Activated CD8-positive, alpha-beta T cell treated with anti-CD3 and anti-CD28 coated beads for 36 hours (primary cell): ENCODE measurements at regions not wholly inside any gene's neighbourhood (a gene's known extent, or its start where the extent isn't known, plus 50 kb on each side); places are given as distances from the start of the nearest gene placed in this dataset.

Experiments
- ATAC-seq: fragments of 200-7000 bp; cut with Tn5 transposase; one replicate; pipeline ENCODE4 v1.10.0; 2021; ENCODE audit warnings: mild to moderate bottlenecking, moderate library complexity
- CTCF ChIA-PET: fragments of 350-600 bp; sonication (Branson Sonifier 250); formaldehyde crosslinking; loops from one replicate; lab custom pipeline; 2021; ENCODE audit warnings: antibody characterized with exemption; lab: Charles Lee
- POLR2A ChIA-PET: fragments of 350-600 bp; sonication (Branson Sonifier 250); formaldehyde crosslinking; loops from one replicate; lab custom pipeline; 2021; ENCODE audit warnings: antibody characterized with exemption; lab: Charles Lee
- DNase-seq: peaks from one replicate; pipeline ENCODE4 v3.0.0-alpha.2; 2020
- H3K27ac Mint-ChIP-seq: one replicate; pipeline ENCODE4 v1.8.0; 2021; ENCODE audit warnings: mild to moderate bottlenecking, mixed read lengths
- H3K27me3 Mint-ChIP-seq: one replicate; pipeline ENCODE4 v1.8.0; 2021; ENCODE audit warnings: mixed read lengths
- H3K36me3 Mint-ChIP-seq: one replicate; pipeline ENCODE4 v1.8.0; 2021; ENCODE audit warnings: low read depth, mixed read lengths
- H3K4me1 Mint-ChIP-seq: one replicate; pipeline ENCODE4 v1.8.0; 2021; ENCODE audit warnings: low read depth, mixed read lengths
- H3K4me3 Mint-ChIP-seq: one replicate; pipeline ENCODE4 v1.8.0; 2021; ENCODE audit warnings: mild to moderate bottlenecking, moderate library complexity, mixed read lengths
- H3K9me3 Mint-ChIP-seq: one replicate; pipeline ENCODE4 v1.8.0; 2021; ENCODE audit warnings: mixed read lengths
- intact Hi-C: fragments of 100-400 bp; cut with micrococcal nuclease; formaldehyde crosslinking; loops from one replicate; pipeline ENCODE4 v1.10.0; 2022
- TF ChIP-seq, protein P1 (sequence below): fragments of 200-600 bp; IDR thresholded peaks from one replicate; pipeline ENCODE4 v1.8.0; 2022; ENCODE audit warnings: antibody characterized with exemption, mild to moderate bottlenecking

DNA sequence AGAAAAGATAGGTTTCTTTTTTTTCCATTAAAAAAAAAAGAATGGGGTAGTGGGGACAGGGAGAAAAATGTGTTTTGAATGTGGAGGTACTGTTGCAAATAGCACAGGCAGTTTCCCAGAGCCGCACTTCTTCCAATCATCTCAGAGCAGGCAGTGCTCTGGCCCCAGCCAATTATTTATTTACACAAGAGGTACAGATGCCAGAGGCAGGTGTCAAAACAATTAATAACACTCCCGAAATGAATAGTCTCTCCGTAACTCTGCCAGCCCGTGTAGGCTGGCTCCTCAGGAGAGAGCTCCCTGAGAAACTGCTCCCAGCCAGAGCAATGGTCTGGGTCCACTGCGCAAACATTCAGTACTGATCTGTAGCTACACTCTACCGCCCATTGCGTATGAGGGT is 130.8 kb upstream of the IL1RAPL2 start:
- H3K4me3 Mint-ChIP-seq, result no peak overlapping the region

DNA sequence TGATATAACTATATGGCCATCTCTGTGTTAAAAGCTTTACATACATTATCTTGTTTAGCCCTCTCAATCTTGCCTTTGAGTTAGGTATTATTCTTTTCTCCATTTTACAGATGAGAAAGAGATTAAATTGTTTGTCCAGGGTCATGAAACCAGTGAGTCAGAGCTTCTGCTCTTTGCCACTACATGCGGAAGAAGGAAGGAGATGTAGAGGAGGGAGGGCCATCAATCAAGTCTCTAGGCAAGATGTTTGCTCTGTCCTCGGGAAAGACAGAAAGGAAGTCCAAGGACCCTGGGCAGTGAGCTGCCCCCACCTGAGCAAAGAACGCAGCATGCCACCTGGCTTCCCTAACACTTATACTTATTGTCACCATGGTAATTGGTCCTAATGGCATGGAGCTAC is 133.7 kb upstream of the IL1RAPL2 start:
- TF ChIP-seq, protein P1, sequence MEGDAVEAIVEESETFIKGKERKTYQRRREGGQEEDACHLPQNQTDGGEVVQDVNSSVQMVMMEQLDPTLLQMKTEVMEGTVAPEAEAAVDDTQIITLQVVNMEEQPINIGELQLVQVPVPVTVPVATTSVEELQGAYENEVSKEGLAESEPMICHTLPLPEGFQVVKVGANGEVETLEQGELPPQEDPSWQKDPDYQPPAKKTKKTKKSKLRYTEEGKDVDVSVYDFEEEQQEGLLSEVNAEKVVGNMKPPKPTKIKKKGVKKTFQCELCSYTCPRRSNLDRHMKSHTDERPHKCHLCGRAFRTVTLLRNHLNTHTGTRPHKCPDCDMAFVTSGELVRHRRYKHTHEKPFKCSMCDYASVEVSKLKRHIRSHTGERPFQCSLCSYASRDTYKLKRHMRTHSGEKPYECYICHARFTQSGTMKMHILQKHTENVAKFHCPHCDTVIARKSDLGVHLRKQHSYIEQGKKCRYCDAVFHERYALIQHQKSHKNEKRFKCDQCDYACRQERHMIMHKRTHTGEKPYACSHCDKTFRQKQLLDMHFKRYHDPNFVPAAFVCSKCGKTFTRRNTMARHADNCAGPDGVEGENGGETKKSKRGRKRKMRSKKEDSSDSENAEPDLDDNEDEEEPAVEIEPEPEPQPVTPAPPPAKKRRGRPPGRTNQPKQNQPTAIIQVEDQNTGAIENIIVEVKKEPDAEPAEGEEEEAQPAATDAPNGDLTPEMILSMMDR, result no peak
- DNase-seq, result no peak
- Mint-ChIP-seq H3K36me3 (no peaks in the 10 kb centered on the region), H3K27me3 (no peaks in the 10 kb centered on the region), H3K9me3 (no peaks in the 10 kb centered on the region), H3K27ac (no peak overlapping the region), H3K4me3 (no peak overlapping the region), H3K4me1 (no peaks in the 10 kb centered on the region)
- ATAC-seq, result no peak
- ChIA-PET CTCF (no interaction called here), POLR2A (no interaction called here)
- intact Hi-C loops, result no loop called here

More for the DNA sequence above, 130.8 kb upstream of the IL1RAPL2 start:
- DNase-seq (no peak), ATAC-seq (no peak)
- Mint-ChIP-seq H3K4me1 (no peaks in the 10 kb centered on the region), H3K27ac (no peak overlapping the region), H3K36me3 (no peaks in the 10 kb centered on the region), H3K9me3 (no peaks in the 10 kb centered on the region), H3K27me3 (no peaks in the 10 kb centered on the region)
- TF ChIP-seq, protein P1, result no peak
- POLR2A ChIA-PET, result interaction anchor here (0.6 kb wide), 1 partner anchor 330 kb away, joined by 3 read pairs; no protein-coding TSS in a partner anchor
- CTCF ChIA-PET, result no interaction called here
- intact Hi-C loops, result no loop called here

- TF ChIP-seq, protein P1, result no peak
- DNase-seq (no peak), ATAC-seq (no peak)
- CTCF ChIA-PET, result no interaction called here
- Mint-ChIP-seq H3K27me3 (no peaks in the 10 kb centered on the region), H3K4me1 (no peaks in the 10 kb centered on the region), H3K4me3 (no peak overlapping the region), H3K36me3 (no peaks in the 10 kb centered on the region), H3K27ac (no peak overlapping the region), H3K9me3 (no peaks in the 10 kb centered on the region)
- POLR2A ChIA-PET, result no interaction called here
- intact Hi-C loops, result no loop called here
Observed at GRCh38 chrX:104430742-104431119, 135.3 kb upstream of the IL1RAPL2 start.

DNA sequence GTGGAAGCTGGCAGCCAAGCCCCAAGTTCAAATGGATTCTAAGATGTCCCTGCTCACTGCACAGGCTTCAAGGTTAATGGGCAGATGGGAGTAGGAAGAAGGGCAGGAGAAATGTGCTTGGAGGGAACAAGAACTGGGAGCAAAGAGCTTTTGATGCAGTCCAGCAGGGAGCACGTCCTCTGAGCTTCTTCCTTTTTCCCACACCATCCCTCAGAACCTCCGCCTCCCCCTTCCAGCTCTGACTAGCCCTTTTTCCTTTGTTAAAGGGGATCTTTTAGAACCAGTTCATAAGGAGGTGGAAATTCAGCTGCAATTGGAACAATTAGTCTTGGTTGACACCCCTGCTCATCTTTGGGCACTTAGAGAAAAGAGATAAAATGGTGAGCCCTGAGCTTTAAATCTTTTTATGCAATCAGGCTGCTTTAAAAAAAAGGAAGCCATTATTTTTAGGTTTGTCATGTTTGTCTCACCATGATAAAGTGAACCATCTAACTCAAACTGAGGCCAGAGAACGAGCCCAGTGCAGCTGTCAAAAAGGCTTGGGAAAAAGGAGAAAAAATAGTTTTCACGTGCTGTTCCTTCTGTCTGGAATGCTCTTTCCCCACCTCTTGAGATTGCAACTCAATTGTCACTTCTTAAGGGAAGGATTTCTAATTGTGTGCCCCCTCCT is 135.8 kb upstream of the IL1RAPL2 start:
- H3K27me3 Mint-ChIP-seq, result no peaks in the 10 kb centered on the region
- no peak for DNase-seq
- H3K36me3 Mint-ChIP-seq, result no peaks in the 10 kb centered on the region
- H3K9me3 Mint-ChIP-seq, result no peaks in the 10 kb centered on the region
- no peak for ATAC-seq
- ChIA-PET CTCF (no interaction called here), POLR2A (no interaction called here)
- intact Hi-C loops, result no loop called here
- no peak overlapping the region for H3K4me3 Mint-ChIP-seq
- no peaks in the 10 kb centered on the region for H3K4me1 Mint-ChIP-seq
- TF ChIP-seq, protein P1, result no peak
- no peak overlapping the region for H3K27ac Mint-ChIP-seq

GRCh38 chrX:104428231-104428630 is 137.8 kb upstream of the IL1RAPL2 start:
- ChIA-PET CTCF (no interaction called here), POLR2A (no interaction called here)
- DNase-seq, result no peak
- Mint-ChIP-seq H3K36me3 (no peaks in the 10 kb centered on the region), H3K27me3 (no peaks in the 10 kb centered on the region), H3K4me1 (no peaks in the 10 kb centered on the region), H3K4me3 (no peak overlapping the region), H3K9me3 (no peaks in the 10 kb centered on the region), H3K27ac (no peak overlapping the region)
- intact Hi-C loops, result no loop called here
- TF ChIP-seq, protein P1, result no peak
- no peak for ATAC-seq
